OCI-M2 (cell line): ENCODE measurements at regions not wholly inside any gene's neighbourhood (a gene's known extent, or its start where the extent isn't known, plus 50 kb on each side); places are given as distances from the start of the nearest gene placed in this dataset.

Experiments used
- DNase-seq: peaks from one replicate; lab custom pipeline; 2025; ENCODE audit not compliant: unreplicated experiment; lab: John Stamatoyannopoulos, UW

GRCh38 chr6:144335311-144335861, 50.3 kb downstream of the UTRN start:
- no peak for DNase-seq

GRCh38 chr6:144335914-144336313, 50.8 kb downstream of the UTRN start:
- no peak for DNase-seq

- DNase-seq = no peak
Measured at GRCh38 chr6:144336900-144337299, 51.8 kb downstream of the UTRN start.

- no peak for DNase-seq
Measured at GRCh38 chr6:144338474-144338873, 53.3 kb downstream of the UTRN start.

GRCh38 chr6:144338951-144339700, 54.0 kb downstream of the UTRN start:
- no peak for DNase-seq

GRCh38 chr6:144339859-144340452, 54.8 kb downstream of the UTRN start:
- no peak for DNase-seq

- no peak for DNase-seq
Measured at GRCh38 chr6:144340541-144341371, 55.6 kb downstream of the UTRN start.

- no peak for DNase-seq
Measured at GRCh38 chr6:144341831-144342527, 56.8 kb downstream of the UTRN start.

- no peak for DNase-seq
Measured at GRCh38 chr6:144343701-144344428, 58.7 kb downstream of the UTRN start.

- DNase-seq = no peak
Measured at GRCh38 chr6:144344646-144345045, 59.5 kb downstream of the UTRN start.

- no peak for DNase-seq
Measured at GRCh38 chr6:144345451-144345850, 60.3 kb downstream of the UTRN start.

GRCh38 chr6:144346719-144347447, 61.7 kb downstream of the UTRN start:
- no peak for DNase-seq

GRCh38 chr6:144347448-144347759, 62.3 kb downstream of the UTRN start:
- no peak for DNase-seq

- DNase-seq = no peak
Measured at GRCh38 chr6:144347933-144348332, 62.8 kb downstream of the UTRN start.

- DNase-seq = no peak
Measured at GRCh38 chr6:144349690-144350527, 64.8 kb downstream of the UTRN start.

- no peak for DNase-seq
Measured at GRCh38 chr6:144350528-144350880, 65.4 kb downstream of the UTRN start.

GRCh38 chr6:144351379-144352127, 66.4 kb downstream of the UTRN start:
- DNase-seq = no peak

GRCh38 chr6:144352331-144352730, 67.2 kb downstream of the UTRN start:
- no peak for DNase-seq
